ENCODE measurements at regions not wholly inside any gene's neighbourhood (a gene's known extent, or its start where the extent isn't known, plus 50 kb on each side); places are given as distances from the start of the nearest gene placed in this dataset.

- intact Hi-C loops (cut with DNase I), result no loop called here
- Histone ChIP-seq H3K9me3 (replicated peaks in 1 of 3) (no peaks in the 10 kb centered on the region), H3K4me1 (replicated peaks in 1 of 2) (no peaks in the 10 kb centered on the region), H3K4me3 (no peak overlapping the region), H3K27ac (no peak overlapping the region), H3K36me3 (replicated peaks in 1 of 2) (no peaks in the 10 kb centered on the region), H3K27me3 (peaks cover 3% of the 10 kb centered on the region)
- DNase-seq, result no peak
- TF ChIP-seq POLR2A (IDR thresholded peaks at IDR 0.05), result no peak
- no peak for TF ChIP-seq CTCF (IDR thresholded peaks at IDR 0.05)
- WGBS, 4 donors, result 69 to 77% (median 74%) methylated on average over 12 of the region's 12 CpGs
Observed at GRCh38 chr21:36563341-36563926, 83.5 kb upstream of the CLDN14 start.

- peaks cover 13% of the 10 kb centered on the region for H3K27me3 ChIP-seq
- WGBS, 4 donors, result 0 to 50% (median 0%) methylated on average over 1 of the region's 1 CpG
- no peak for DNase-seq
- no peaks in the 10 kb centered on the region for H3K9me3 ChIP-seq (replicated peaks in 1 of 3)
- H3K36me3 ChIP-seq (replicated peaks in 1 of 2), result no peaks in the 10 kb centered on the region
- H3K27ac ChIP-seq, result no peak overlapping the region
- no peak overlapping the region for H3K4me3 ChIP-seq
- no peaks in the 10 kb centered on the region for H3K4me1 ChIP-seq (replicated peaks in 1 of 2)
- intact Hi-C loops (cut with DNase I), result no loop called here
- TF ChIP-seq POLR2A (IDR thresholded peaks at IDR 0.05) (no peak), CTCF (IDR thresholded peaks at IDR 0.05) (no peak)
Observed at GRCh38 chr21:36564647-36565046, 84.7 kb upstream of the CLDN14 start.

GRCh38 chr21:36565540-36565939, 85.6 kb upstream of the CLDN14 start:
- H3K9me3 ChIP-seq (replicated peaks in 1 of 3), result no peaks in the 10 kb centered on the region
- H3K36me3 ChIP-seq (replicated peaks in 1 of 2), result no peaks in the 10 kb centered on the region
- no peak for DNase-seq
- H3K27ac ChIP-seq, result no peak overlapping the region
- H3K4me3 ChIP-seq, result no peak overlapping the region
- intact Hi-C loops (cut with DNase I), result no loop called here
- H3K27me3 ChIP-seq, result peaks cover 13% of the 10 kb centered on the region
- WGBS, 4 donors, result 71 to 88% (median 76%) methylated on average over 2 of the region's 2 CpGs
- no peaks in the 10 kb centered on the region for H3K4me1 ChIP-seq (replicated peaks in 1 of 2)
- TF ChIP-seq CTCF (IDR thresholded peaks at IDR 0.05) (no peak), POLR2A (IDR thresholded peaks at IDR 0.05) (no peak)

GRCh38 chr21:36566644-36567043, 86.7 kb upstream of the CLDN14 start:
- intact Hi-C loops (cut with DNase I), result no loop called here
- Histone ChIP-seq H3K27ac (no peak overlapping the region), H3K36me3 (replicated peaks in 1 of 2) (no peaks in the 10 kb centered on the region), H3K4me3 (no peak overlapping the region), H3K27me3 (peaks cover 13% of the 10 kb centered on the region), H3K9me3 (replicated peaks in 1 of 3) (no peaks in the 10 kb centered on the region), H3K4me1 (replicated peaks in 1 of 2) (no peaks in the 10 kb centered on the region)
- 55 to 61% (median 60%) methylated on average over 7 of the region's 7 CpGs for WGBS, 4 donors
- TF ChIP-seq POLR2A (IDR thresholded peaks at IDR 0.05) (no peak), CTCF (IDR thresholded peaks at IDR 0.05) (no peak)
- DNase-seq, result no peak
